ENCODE measurements at regions not wholly inside any gene's neighbourhood (a gene's known extent, or its start where the extent isn't known, plus 50 kb on each side); places are given as distances from the start of the nearest gene placed in this dataset.

DNA sequence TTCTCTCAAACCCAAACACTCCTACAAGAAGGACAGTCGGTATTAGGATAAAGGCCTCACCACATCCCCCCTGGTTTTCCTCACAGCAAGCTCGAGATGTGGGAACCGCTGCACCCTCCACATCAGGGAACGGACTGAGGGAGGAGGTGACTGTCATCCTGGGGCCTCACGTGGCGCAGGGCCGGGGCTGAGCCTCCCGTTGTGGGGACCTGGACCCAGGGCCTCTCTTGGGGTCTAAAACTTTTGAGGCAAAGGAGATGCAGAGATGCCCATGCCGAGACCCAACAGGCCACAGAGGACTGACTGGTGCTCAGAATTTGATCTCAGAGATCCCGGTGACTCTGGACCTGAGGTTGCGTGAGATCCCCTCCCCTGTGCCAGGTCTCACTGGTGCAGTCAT is 72.7 kb downstream of the MRPL36 start (continued):
- TF ChIP-seq, protein P1, sequence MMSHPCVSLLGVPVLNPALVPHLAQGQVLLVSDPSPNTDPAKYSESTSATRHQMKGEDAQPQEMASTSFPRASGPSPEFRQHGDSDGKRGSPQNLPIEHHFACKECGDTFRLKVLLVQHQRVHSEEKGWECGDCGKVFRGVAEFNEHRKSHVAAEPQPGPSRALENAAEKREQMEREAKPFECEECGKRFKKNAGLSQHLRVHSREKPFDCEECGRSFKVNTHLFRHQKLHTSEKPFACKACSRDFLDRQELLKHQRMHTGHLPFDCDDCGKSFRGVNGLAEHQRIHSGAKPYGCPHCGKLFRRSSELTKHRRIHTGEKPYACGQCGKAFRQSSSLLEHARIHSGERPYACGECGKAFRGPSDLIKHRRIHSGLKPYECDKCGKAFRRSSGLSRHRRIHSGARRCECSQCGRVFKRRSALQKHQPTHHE (CRISPR knock-in tag; IDR thresholded peaks at IDR 0.05; ENCODE audit: borderline replicate concordance): no peak
- TF ChIP-seq ZNF34 (CRISPR knock-in tag; IDR thresholded peaks at IDR 0.05; ENCODE audit: borderline replicate concordance): no peak

DNA sequence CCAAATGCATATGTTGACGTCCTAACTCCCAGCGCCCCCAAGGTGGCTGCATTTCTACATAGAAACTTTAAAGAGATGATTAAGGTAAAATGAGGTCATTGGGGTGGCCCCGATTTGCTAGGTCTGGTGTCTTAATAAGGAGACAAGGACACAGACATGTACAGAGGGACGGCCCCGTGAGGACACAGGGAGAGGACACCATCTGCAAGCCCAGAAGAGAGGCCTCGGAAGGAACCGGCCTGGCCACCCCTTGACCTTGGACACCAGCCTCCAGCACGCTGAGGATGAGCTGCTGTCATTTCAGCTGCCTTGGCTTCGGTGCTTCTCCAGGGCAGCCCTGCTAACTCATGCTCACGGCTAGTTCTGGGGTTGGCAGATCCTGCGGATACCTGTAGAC is 73.2 kb downstream of the MRPL36 start:
- no peak for ATAC-seq
- H3K4me3 ChIP-seq (replicated peaks in 1 of 3; ENCODE audit: insufficient read depth in 1 of 3, low read depth in 2 of 3, low read length in 3 of 3): no peak overlapping the region
- H4K20me1 ChIP-seq (ENCODE audit: insufficient read depth, low read length): no peaks in the 10 kb centered on the region
- no peak for DNase-seq (ENCODE audit: low spot score)
- TF ChIP-seq, protein P2, sequence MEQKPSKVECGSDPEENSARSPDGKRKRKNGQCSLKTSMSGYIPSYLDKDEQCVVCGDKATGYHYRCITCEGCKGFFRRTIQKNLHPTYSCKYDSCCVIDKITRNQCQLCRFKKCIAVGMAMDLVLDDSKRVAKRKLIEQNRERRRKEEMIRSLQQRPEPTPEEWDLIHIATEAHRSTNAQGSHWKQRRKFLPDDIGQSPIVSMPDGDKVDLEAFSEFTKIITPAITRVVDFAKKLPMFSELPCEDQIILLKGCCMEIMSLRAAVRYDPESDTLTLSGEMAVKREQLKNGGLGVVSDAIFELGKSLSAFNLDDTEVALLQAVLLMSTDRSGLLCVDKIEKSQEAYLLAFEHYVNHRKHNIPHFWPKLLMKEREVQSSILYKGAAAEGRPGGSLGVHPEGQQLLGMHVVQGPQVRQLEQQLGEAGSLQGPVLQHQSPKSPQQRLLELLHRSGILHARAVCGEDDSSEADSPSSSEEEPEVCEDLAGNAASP (CRISPR knock-in tag; IDR thresholded peaks at IDR 0.05; ENCODE audit: borderline replicate concordance): no peak
- TF ChIP-seq ZIK1 (CRISPR knock-in tag; IDR thresholded peaks at IDR 0.05; ENCODE audit: borderline replicate concordance, low read depth): no peak
- no peak for TF ChIP-seq ZNF570 (CRISPR knock-in tag; IDR thresholded peaks at IDR 0.05; ENCODE audit: borderline replicate concordance)
- H3K9ac ChIP-seq (ENCODE audit: insufficient read depth, low read depth, low read length): no peak overlapping the region
- BruUV-seq (replicated peaks): no TSS peak
- no peaks in the 10 kb centered on the region for H3K36me3 ChIP-seq (replicated peaks in 1 of 2; ENCODE audit: control insufficient read depth in 1 of 2, insufficient read depth in 2 of 2, low read length in 2 of 2)
- H3K27me3 ChIP-seq (ENCODE audit: control insufficient read depth in 1 of 2, insufficient read depth in 2 of 2, low read length in 2 of 2): peaks cover 13 to 64% of the 10 kb centered on the region in 2 experiments
- H3K4me1 ChIP-seq (ENCODE audit: insufficient read depth, low read length): no peaks in the 10 kb centered on the region
- in situ Hi-C loops (cut with HindIII; ENCODE audit: extremely low pct_ligation_motif_present, low pct_unique_long_range_greater_than_20kb): no loop called here
- H3K4me2 ChIP-seq (ENCODE audit: low read depth, low read length): no peak overlapping the region
- H3K79me2 ChIP-seq (ENCODE audit: insufficient read depth, low read length): no peaks in the 10 kb centered on the region
- FAIRE-seq: no peak
- no peak overlapping the region for H3K27ac ChIP-seq (ENCODE audit: extremely low read length, insufficient read depth, low read length)
- ChIA-PET POLR2A (no interaction called here), CTCF (ENCODE audit: low intra/inter-chr PET ratio, low total read pairs) (no interaction called here)
- H2AFZ ChIP-seq (ENCODE audit: low read length): no peak overlapping the region
- 22% methylated on average over 9 of the region's 11 CpGs for WGBS (ENCODE audit: low lambda C conversion rate)
- H3K9me3 ChIP-seq (ENCODE audit: low read length): no peaks in the 10 kb centered on the region
- intact Hi-C loops (cut with micrococcal nuclease; ENCODE audit: unreplicated experiment): no loop called here

Data from HepG2 (cell line).